OCI-LY7 (cell line): ENCODE measurements at regions not wholly inside any gene's neighbourhood (a gene's known extent, or its start where the extent isn't known, plus 50 kb on each side); places are given as distances from the start of the nearest gene placed in this dataset.

Experiments
- CTCF ChIP-seq: fragments of 200-600 bp; sonication (generic); conservative IDR thresholded peaks from 2 replicates; pipeline ENCODE4 v1.5.1; 2014; ENCODE audit warnings: mild to moderate bottlenecking, antibody characterized with exemption, low read length, moderate library complexity, mixed read lengths
- EZH2phosphoT487 ChIP-seq: fragments of 200-600 bp; sonication (generic); IDR thresholded peaks from 2 replicates; pipeline ENCODE4 v1.6.1; 2018; ENCODE audit warnings: low read depth, borderline replicate concordance, mild to moderate bottlenecking, mixed run types, antibody characterized with exemption, low read length, moderate library complexity, mixed read lengths

GRCh38 chr3:178267158-178267844 lies 268.9 kb upstream of the KCNMB2 start:
- no peak for TF ChIP-seq CTCF
- TF ChIP-seq EZH2phosphoT487: no peak
